Ureter (tissue), 1 donor: ENCODE measurements at regions not wholly inside any gene's neighbourhood (a gene's known extent, or its start where the extent isn't known, plus 50 kb on each side); places are given as distances from the start of the nearest gene placed in this dataset.

Experiments
- DNase-seq: peaks from one replicate; pipeline ENCODE4 v3.0.0-alpha.2; 2020; ENCODE audit warnings: low spot score
- donor health status: DM: yes; HTN: yes; CAD: no.

GRCh38 chr1:38546636-38547035, 312.9 kb downstream of the RRAGC start:
- no peak for DNase-seq

GRCh38 chr1:38541223-38541622, 318.3 kb downstream of the RRAGC start:
- DNase-seq: no peak

GRCh38 chr1:38539931-38540330, 319.6 kb downstream of the RRAGC start:
- no peak for DNase-seq

- no peak for DNase-seq
Measured at GRCh38 chr1:38538834-38539233, 320.7 kb downstream of the RRAGC start.

- no peak for DNase-seq
Measured at GRCh38 chr1:38536089-38536488, 323.5 kb downstream of the RRAGC start.

- no peak for DNase-seq
Measured at GRCh38 chr1:38534473-38534823, 325.1 kb downstream of the RRAGC start.

GRCh38 chr1:38533772-38534472, 325.6 kb downstream of the RRAGC start:
- no peak for DNase-seq

GRCh38 chr1:38530957-38531356, 328.6 kb downstream of the RRAGC start:
- no peak for DNase-seq

GRCh38 chr1:38529946-38530345, 329.6 kb downstream of the RRAGC start:
- DNase-seq: no peak

GRCh38 chr1:38529391-38529790, 330.2 kb downstream of the RRAGC start:
- DNase-seq: no peak

GRCh38 chr1:38528623-38529022, 330.9 kb downstream of the RRAGC start:
- no peak for DNase-seq

- peak; percentile 59 for DNase-seq
Measured at GRCh38 chr1:38527373-38527966, 332.1 kb downstream of the RRAGC start.

GRCh38 chr1:38526046-38526445, 333.5 kb downstream of the RRAGC start:
- no peak for DNase-seq

GRCh38 chr1:38525343-38526043, 334.1 kb downstream of the RRAGC start:
- DNase-seq: no peak

- DNase-seq: no peak
Measured at GRCh38 chr1:38524025-38524641, 335.4 kb downstream of the RRAGC start.

GRCh38 chr1:38523568-38523939, 336.0 kb downstream of the RRAGC start:
- DNase-seq: no peak

- DNase-seq: no peak
Measured at GRCh38 chr1:38522915-38523567, 336.5 kb downstream of the RRAGC start.

- no peak for DNase-seq
Measured at GRCh38 chr1:38516560-38516959, 343.0 kb downstream of the RRAGC start.

GRCh38 chr1:38512789-38513188, 346.8 kb downstream of the RRAGC start:
- DNase-seq: peak; percentile 53

- no peak for DNase-seq
Measured at GRCh38 chr1:38512024-38512767, 347.4 kb downstream of the RRAGC start.

GRCh38 chr1:38508232-38508631, 351.3 kb downstream of the RRAGC start:
- DNase-seq: no peak

GRCh38 chr1:38507563-38507962, 352.0 kb downstream of the RRAGC start:
- DNase-seq: no peak
